ENCODE measurements at regions not wholly inside any gene's neighbourhood (a gene's known extent, or its start where the extent isn't known, plus 50 kb on each side); places are given as distances from the start of the nearest gene placed in this dataset.

DNA sequence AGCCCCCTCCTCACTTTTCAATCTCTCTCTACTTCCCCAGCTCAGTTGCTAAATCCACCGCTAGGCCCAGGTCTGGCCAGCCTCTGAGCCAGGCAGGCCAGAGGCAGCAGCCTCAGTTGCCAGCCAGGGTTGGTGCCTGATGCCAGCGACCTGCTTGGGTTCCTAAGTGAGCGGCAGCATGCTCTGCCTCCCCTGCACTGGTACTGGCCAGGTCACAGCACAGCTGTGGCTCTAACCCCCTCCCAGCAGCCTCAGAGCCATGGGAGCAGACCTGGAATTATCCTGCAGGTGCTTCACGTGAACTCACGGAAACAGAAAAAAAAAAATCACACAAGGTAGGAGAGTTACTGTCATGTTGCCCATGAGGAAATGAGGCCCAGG is 82.5 kb upstream of the ATF3 start:
- DNase-seq = no peak
- Histone ChIP-seq H3K4me3 (no peak overlapping the region), H3K27me3 (no peaks in the 10 kb centered on the region), H3K27ac (no peak overlapping the region), H3K36me3 (replicated peaks in 1 of 2; ENCODE audit: insufficient read depth in 1 of 2, low read depth in 2 of 2) (no peaks in the 10 kb centered on the region), H3K4me1 (no peaks in the 10 kb centered on the region), H3K9me3 (no peaks in the 10 kb centered on the region)
- intact Hi-C loops (cut with DNase I) = no loop called here
- TF ChIP-seq, protein P1, sequence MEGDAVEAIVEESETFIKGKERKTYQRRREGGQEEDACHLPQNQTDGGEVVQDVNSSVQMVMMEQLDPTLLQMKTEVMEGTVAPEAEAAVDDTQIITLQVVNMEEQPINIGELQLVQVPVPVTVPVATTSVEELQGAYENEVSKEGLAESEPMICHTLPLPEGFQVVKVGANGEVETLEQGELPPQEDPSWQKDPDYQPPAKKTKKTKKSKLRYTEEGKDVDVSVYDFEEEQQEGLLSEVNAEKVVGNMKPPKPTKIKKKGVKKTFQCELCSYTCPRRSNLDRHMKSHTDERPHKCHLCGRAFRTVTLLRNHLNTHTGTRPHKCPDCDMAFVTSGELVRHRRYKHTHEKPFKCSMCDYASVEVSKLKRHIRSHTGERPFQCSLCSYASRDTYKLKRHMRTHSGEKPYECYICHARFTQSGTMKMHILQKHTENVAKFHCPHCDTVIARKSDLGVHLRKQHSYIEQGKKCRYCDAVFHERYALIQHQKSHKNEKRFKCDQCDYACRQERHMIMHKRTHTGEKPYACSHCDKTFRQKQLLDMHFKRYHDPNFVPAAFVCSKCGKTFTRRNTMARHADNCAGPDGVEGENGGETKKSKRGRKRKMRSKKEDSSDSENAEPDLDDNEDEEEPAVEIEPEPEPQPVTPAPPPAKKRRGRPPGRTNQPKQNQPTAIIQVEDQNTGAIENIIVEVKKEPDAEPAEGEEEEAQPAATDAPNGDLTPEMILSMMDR (IDR thresholded peaks at IDR 0.05) = no peak
- TF ChIP-seq POLR2A (IDR thresholded peaks at IDR 0.05) = no peak
- ATAC-seq = no peak
- WGBS, 2 donors = 86 to 89% methylated on average over 4 to 5 of the region's 5 CpGs

DNA sequence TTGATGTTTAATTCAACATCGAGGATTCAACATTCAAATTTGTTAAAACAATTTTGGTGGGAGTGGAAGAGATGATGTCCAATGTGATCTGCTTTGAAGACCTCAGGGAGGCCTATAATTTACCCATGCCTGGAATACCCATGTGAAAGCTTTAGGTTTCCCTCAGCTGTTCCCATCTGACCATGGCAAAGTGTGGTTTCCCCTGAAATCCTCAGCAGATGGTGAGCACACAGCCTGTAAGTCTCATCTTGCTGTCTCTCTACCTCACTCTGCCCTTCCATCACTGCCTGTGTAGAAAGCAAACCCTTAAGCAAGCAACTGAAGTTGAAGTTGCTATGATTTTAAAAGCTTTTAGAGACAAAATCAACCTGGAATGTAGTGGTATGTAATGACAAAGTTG is 80.1 kb upstream of the ATF3 start:
- 71 to 88% methylated on average over 1 of the region's 1 CpG for WGBS, 2 donors
- no peak for ATAC-seq
- H3K27ac ChIP-seq = no peak overlapping the region

DNA sequence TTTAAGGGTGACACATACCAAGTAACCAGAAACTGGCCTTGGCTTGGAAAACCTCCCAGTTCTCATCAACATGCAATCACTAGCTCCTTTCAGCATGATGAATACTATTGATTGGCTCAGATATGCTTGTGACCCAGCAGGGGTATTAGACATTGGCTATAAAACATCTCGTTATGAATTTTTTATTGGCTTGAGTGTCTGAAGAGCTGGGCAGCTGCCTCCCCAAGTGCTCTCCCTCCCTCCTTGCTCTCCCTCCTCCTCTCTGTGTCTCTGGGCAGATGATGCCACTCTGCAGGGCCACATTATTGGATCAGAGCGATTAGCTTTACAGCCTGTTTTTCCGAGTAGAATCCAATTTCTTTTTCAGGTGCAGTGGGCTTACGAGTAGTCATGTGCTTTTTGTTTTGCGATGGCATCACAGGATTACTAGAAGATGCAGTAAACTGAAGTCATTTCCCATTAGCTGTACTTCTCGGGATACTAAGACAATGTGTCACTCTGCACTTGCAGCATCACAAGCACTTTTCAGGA is 79.3 kb upstream of the ATF3 start:
- DNase-seq (no peak), ATAC-seq (no peak)
- no peaks in the 10 kb centered on the region for H3K4me1 ChIP-seq
- no peak overlapping the region for H3K27ac ChIP-seq
- no peaks in the 10 kb centered on the region for H3K27me3 ChIP-seq
- H3K36me3 ChIP-seq (replicated peaks in 1 of 2; ENCODE audit: insufficient read depth in 1 of 2, low read depth in 2 of 2) = no peaks in the 10 kb centered on the region
- WGBS, 2 donors = 62 to 67% methylated on average over 6 of the region's 6 CpGs
- intact Hi-C loops (cut with DNase I) = no loop called here
- H3K9me3 ChIP-seq = no peaks in the 10 kb centered on the region
- H3K4me3 ChIP-seq = no peak overlapping the region
- no peak for TF ChIP-seq POLR2A (IDR thresholded peaks at IDR 0.05)
- TF ChIP-seq, protein P1 (IDR thresholded peaks at IDR 0.05) = no peak

More for the DNA sequence above, 80.1 kb upstream of the ATF3 start:
- Histone ChIP-seq H3K4me3 (no peak overlapping the region), H3K4me1 (no peaks in the 10 kb centered on the region), H3K36me3 (replicated peaks in 1 of 2; ENCODE audit: insufficient read depth in 1 of 2, low read depth in 2 of 2) (no peaks in the 10 kb centered on the region), H3K27me3 (no peaks in the 10 kb centered on the region), H3K9me3 (no peaks in the 10 kb centered on the region)
- intact Hi-C loops (cut with DNase I) = no loop called here
- TF ChIP-seq, protein P1 (IDR thresholded peaks at IDR 0.05) = no peak
- no peak for TF ChIP-seq POLR2A (IDR thresholded peaks at IDR 0.05)
- no peak for DNase-seq

DNA sequence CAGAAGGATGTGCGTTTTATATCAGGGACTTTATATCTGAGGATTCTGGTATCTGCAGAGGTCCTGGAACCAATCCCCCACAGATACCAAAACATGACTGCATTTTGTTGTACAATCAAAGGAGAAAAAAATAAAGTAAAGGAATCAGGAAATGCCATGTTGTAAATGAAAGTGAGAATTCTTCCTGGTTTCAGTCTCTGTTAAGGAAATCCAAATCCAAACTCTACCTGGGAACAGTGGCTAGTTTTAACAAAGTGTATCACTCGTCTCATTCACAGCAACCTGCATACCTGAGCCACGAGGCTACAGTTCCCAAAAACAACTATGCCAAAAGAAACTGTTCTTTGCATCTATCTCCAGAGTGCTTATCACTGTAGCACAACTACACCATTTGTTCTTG is 77.3 kb upstream of the ATF3 start:
- H3K4me1 ChIP-seq = no peaks in the 10 kb centered on the region
- no peak for TF ChIP-seq POLR2A (IDR thresholded peaks at IDR 0.05)
- TF ChIP-seq, protein P1 (IDR thresholded peaks at IDR 0.05) = no peak
- no peaks in the 10 kb centered on the region for H3K27me3 ChIP-seq
- no peaks in the 10 kb centered on the region for H3K36me3 ChIP-seq (replicated peaks in 1 of 2; ENCODE audit: insufficient read depth in 1 of 2, low read depth in 2 of 2)
- WGBS, 2 donors = 32 to 48% methylated on average over 3 of the region's 3 CpGs
- H3K27ac ChIP-seq = peak overlapping the region in 3 of 4 donors; percentile 22 to 49 (median 31)
- peak; percentile 60 for ATAC-seq
- DNase-seq = no peak
- H3K4me3 ChIP-seq = no peak overlapping the region
- no peaks in the 10 kb centered on the region for H3K9me3 ChIP-seq
- intact Hi-C loops (cut with DNase I) = no loop called here

DNA sequence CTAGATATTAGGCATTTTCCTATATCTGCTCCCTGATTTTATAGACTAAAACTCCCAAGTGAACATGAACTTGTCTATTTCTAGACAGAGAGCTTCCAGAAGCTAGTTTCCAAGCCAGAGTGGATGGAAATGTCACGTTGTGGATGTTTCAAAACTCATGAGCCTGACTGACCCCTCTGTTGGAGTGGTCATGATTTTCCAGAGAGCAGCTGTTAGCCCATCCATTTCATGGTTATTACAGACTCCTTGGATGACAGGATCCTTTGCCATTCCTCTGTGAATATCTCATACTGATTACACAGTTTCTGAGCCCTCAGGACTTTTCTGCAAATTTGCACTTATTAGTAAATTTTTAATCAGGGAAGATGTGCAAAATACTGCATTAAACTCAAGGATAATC is 76.8 kb upstream of the ATF3 start:
- H3K9me3 ChIP-seq = peaks cover 0 to 2% (median 0%) of the 10 kb centered on the region in 3 donors
- H3K27me3 ChIP-seq = no peaks in the 10 kb centered on the region
- H3K4me3 ChIP-seq = no peak overlapping the region
- no peak for ATAC-seq
- DNase-seq = no peak
- TF ChIP-seq, protein P1 (IDR thresholded peaks at IDR 0.05) = no peak
- no peak for TF ChIP-seq POLR2A (IDR thresholded peaks at IDR 0.05)
- H3K4me1 ChIP-seq = no peaks in the 10 kb centered on the region
- 42 to 43% methylated on average over 1 of the region's 1 CpG for WGBS, 2 donors
- peak overlapping the region in 2 of 4 donors; percentile 31 to 49 for H3K27ac ChIP-seq
- intact Hi-C loops (cut with DNase I) = no loop called here
- no peaks in the 10 kb centered on the region for H3K36me3 ChIP-seq (replicated peaks in 1 of 2; ENCODE audit: insufficient read depth in 1 of 2, low read depth in 2 of 2)
